ENCODE measurements at regions not wholly inside any gene's neighbourhood (a gene's known extent, or its start where the extent isn't known, plus 50 kb on each side); places are given as distances from the start of the nearest gene placed in this dataset.

- Mint-ChIP-seq H3K9me3 (no peaks in the 10 kb centered on the region), H3K27me3 (ENCODE audit: low read depth) (no peaks in the 10 kb centered on the region), H3K4me1 (peaks cover 19% of the 10 kb centered on the region), H3K36me3 (ENCODE audit: low read depth) (no peaks in the 10 kb centered on the region), H3K27ac (ENCODE audit: unreplicated experiment) (no peak overlapping the region), H3K4me3 (no peak overlapping the region)
- no peak for DNase-seq (ENCODE audit: low read depth, low spot score)
- peak; percentile 74 for TF ChIP-seq CTCF (conservative IDR thresholded peaks at IDR 0.05)
These were observed 207.9 kb downstream of the ZIC1 start for GRCh38 chr3:147616998-147617619.

GRCh38 chr3:147618691-147619090 lies 209.5 kb downstream of the ZIC1 start:
- Mint-ChIP-seq H3K9me3 (no peaks in the 10 kb centered on the region), H3K4me3 (no peak overlapping the region), H3K4me1 (peaks cover 18% of the 10 kb centered on the region), H3K36me3 (ENCODE audit: low read depth) (no peaks in the 10 kb centered on the region), H3K27ac (ENCODE audit: unreplicated experiment) (no peak overlapping the region), H3K27me3 (ENCODE audit: low read depth) (no peaks in the 10 kb centered on the region)
- no peak for TF ChIP-seq CTCF (conservative IDR thresholded peaks at IDR 0.05)
- no peak for DNase-seq (ENCODE audit: low read depth, low spot score)

- Mint-ChIP-seq H3K4me3 (no peak overlapping the region), H3K27me3 (ENCODE audit: low read depth) (no peaks in the 10 kb centered on the region), H3K4me1 (peaks cover 12% of the 10 kb centered on the region), H3K9me3 (no peaks in the 10 kb centered on the region), H3K27ac (ENCODE audit: unreplicated experiment) (no peak overlapping the region), H3K36me3 (ENCODE audit: low read depth) (no peaks in the 10 kb centered on the region)
- DNase-seq (ENCODE audit: low read depth, low spot score) = no peak
- TF ChIP-seq CTCF (conservative IDR thresholded peaks at IDR 0.05) = no peak
These were observed 210.9 kb downstream of the ZIC1 start for GRCh38 chr3:147619921-147620560.

- Mint-ChIP-seq H3K27ac (ENCODE audit: unreplicated experiment) (no peak overlapping the region), H3K9me3 (no peaks in the 10 kb centered on the region), H3K27me3 (ENCODE audit: low read depth) (no peaks in the 10 kb centered on the region), H3K36me3 (ENCODE audit: low read depth) (no peaks in the 10 kb centered on the region), H3K4me1 (peaks cover 12% of the 10 kb centered on the region), H3K4me3 (no peak overlapping the region)
- no peak for TF ChIP-seq CTCF (conservative IDR thresholded peaks at IDR 0.05)
- no peak for DNase-seq (ENCODE audit: low read depth, low spot score)
These were observed 211.7 kb downstream of the ZIC1 start for GRCh38 chr3:147620906-147621305.

GRCh38 chr3:147630921-147631415 lies 221.8 kb downstream of the ZIC1 start:
- TF ChIP-seq CTCF (conservative IDR thresholded peaks at IDR 0.05) = no peak
- no peak for DNase-seq (ENCODE audit: low read depth, low spot score)
- Mint-ChIP-seq H3K9me3 (no peaks in the 10 kb centered on the region), H3K27me3 (ENCODE audit: low read depth) (no peaks in the 10 kb centered on the region), H3K36me3 (ENCODE audit: low read depth) (peaks cover 4% of the 10 kb centered on the region), H3K4me3 (no peak overlapping the region), H3K27ac (ENCODE audit: unreplicated experiment) (no peak overlapping the region), H3K4me1 (no peaks in the 10 kb centered on the region)

Data from neural crest cell (in vitro differentiated cells).